ENCODE measurements at regions not wholly inside any gene's neighbourhood (a gene's known extent, or its start where the extent isn't known, plus 50 kb on each side); places are given as distances from the start of the nearest gene placed in this dataset.

DNA sequence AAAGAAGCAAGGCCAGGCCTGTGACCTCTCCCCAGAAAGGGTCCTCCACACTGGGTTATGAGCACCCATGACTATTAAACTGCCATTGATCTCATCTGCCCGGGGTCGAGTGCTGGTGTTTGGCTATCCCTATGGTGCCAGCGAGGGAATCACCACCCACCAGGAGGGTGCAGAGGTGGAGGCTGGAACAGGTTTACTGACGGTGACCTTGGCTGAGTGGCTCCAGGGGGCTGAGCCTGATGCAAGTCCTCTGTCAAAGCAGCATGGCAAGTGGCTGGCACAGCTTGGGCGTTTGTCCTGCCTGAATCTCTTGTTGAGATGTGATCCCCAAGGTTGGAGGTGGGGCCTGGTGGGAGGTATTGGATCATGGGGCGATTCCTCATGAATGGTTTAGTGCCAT lies 196.4 kb upstream of the HDAC4 start:
- no peak for DNase-seq (ENCODE audit: low read depth)
- no peak overlapping the region for H3K4me3 ChIP-seq (ENCODE audit: low read depth, low read length)
- TF ChIP-seq, protein P1, sequence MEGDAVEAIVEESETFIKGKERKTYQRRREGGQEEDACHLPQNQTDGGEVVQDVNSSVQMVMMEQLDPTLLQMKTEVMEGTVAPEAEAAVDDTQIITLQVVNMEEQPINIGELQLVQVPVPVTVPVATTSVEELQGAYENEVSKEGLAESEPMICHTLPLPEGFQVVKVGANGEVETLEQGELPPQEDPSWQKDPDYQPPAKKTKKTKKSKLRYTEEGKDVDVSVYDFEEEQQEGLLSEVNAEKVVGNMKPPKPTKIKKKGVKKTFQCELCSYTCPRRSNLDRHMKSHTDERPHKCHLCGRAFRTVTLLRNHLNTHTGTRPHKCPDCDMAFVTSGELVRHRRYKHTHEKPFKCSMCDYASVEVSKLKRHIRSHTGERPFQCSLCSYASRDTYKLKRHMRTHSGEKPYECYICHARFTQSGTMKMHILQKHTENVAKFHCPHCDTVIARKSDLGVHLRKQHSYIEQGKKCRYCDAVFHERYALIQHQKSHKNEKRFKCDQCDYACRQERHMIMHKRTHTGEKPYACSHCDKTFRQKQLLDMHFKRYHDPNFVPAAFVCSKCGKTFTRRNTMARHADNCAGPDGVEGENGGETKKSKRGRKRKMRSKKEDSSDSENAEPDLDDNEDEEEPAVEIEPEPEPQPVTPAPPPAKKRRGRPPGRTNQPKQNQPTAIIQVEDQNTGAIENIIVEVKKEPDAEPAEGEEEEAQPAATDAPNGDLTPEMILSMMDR (IDR thresholded peaks at IDR 0.05; ENCODE audit: insufficient read depth, low read depth, low read length): no peak

GRCh38 chr2:239596792-239597191 lies 196.0 kb upstream of the HDAC4 start:
- no peak overlapping the region for H3K4me3 ChIP-seq (ENCODE audit: low read depth, low read length)
- TF ChIP-seq, protein P1 (IDR thresholded peaks at IDR 0.05; ENCODE audit: insufficient read depth, low read depth, low read length): no peak
- DNase-seq (ENCODE audit: low read depth): no peak

DNA sequence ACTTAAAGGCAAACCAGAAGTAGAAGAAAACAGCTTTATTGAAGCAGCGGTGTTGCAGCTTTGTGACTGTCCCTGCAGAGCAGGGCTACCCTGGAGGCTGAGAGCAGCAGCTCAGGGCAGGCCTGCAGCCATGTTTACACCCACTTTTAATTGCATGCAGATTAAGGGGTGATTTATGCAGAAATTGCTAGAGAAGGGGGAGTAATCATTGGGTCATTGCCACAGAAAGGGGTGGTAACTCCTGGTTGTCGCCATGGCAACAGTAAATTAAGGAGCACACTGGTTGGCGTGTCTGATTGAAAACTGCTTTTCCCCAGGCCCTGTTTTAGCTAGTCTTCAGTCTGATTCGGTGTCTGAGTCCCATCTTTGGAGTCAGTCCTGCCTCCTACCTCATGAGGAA lies 195.4 kb upstream of the HDAC4 start:
- no peak for DNase-seq (ENCODE audit: low read depth)
- TF ChIP-seq, protein P1 (IDR thresholded peaks at IDR 0.05; ENCODE audit: insufficient read depth, low read depth, low read length): no peak

GRCh38 chr2:239595726-239596125 lies 194.9 kb upstream of the HDAC4 start:
- no peak overlapping the region for H3K4me3 ChIP-seq (ENCODE audit: low read depth, low read length)
- TF ChIP-seq, protein P1 (IDR thresholded peaks at IDR 0.05; ENCODE audit: insufficient read depth, low read depth, low read length): no peak
- DNase-seq (ENCODE audit: low read depth): no peak

More for the DNA sequence above, 195.4 kb upstream of the HDAC4 start:
- H3K4me3 ChIP-seq (ENCODE audit: low read depth, low read length): no peak overlapping the region

DNA sequence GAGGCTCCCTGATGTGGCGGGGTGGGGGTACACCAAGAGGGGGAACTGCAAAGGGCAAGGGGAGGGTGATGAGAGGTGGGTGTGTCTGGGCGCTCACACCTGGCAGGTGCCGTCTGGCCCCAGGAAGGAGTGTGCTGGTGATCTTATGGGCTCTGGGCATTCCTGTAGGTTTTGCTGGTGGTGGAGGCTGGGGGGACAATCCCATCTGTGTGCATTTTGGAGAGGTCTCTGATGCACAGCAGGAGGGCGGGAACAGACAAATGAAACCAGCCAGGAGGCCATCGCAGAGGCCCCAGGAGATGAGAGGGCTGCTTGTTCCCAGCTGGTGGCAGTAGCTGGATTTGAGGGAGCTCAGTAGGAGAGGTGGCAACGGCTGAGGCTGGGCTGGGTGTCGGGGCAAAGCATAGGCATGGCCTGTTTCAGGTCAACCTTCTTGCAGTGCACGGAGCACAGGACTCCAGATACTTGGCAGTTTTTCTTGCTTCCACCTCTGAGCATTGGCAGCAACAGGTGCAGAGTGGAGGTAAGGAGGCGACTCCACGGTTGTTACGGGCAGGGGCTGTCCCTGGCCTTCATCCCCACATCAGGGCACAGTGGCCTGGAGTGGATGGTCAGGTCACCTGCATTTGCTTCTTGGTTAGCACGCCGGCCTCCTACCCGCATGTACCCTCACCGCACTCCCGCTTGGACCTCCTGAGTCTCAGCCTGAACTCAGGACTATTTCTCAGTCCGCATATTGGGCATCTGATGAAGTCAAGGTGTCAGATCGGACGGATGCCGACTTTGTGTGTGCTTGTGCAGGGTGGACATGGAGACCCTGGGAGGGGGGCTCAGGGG lies 194.2 kb upstream of the HDAC4 start:
- TF ChIP-seq, protein P1 (IDR thresholded peaks at IDR 0.05; ENCODE audit: insufficient read depth, low read depth, low read length): no peak
- no peak overlapping the region for H3K4me3 ChIP-seq (ENCODE audit: low read depth, low read length)
- DNase-seq (ENCODE audit: low read depth): no peak

DNA sequence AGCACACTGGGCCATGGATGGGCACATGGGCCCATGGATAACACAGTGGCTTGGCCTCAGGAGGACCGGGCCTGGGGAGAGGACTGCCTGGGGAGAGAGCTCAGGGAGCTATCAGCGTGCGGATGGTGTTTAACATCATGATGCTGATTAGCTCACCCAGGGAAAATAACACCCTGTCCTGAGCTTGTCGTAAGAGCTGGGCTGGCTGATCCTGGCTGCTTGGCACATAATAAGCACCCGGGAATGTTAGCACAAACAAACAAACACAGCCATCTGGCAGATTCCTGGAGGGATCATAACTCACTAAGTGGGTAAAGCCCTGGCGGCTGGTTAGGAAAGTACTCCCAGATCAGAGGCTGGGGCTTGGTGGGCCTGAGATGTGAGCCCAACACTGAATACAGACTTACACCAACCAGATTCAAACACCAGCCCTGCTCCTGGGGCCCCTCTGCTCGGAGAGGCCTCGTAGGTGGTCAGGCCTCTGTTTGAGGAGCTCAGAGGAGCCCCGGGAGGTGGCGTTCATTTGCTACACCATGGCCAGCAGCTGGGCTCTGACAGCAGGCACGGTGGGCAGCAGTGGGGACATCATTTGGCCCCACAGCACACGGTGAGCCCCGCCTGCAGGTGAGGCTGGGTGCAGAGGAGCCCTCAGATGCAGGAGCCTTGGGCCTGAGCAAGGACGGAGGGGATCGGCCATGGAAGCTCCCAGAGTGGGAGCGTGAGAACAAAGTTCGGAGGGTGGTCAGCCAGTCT lies 193.4 kb upstream of the HDAC4 start:
- TF ChIP-seq, protein P1 (IDR thresholded peaks at IDR 0.05; ENCODE audit: insufficient read depth, low read depth, low read length): no peak
- no peak for DNase-seq (ENCODE audit: low read depth)

More for the DNA sequence above, 193.4 kb upstream of the HDAC4 start:
- H3K4me3 ChIP-seq (ENCODE audit: low read depth, low read length): no peak overlapping the region
